ENCODE measurements at regions not wholly inside any gene's neighbourhood (a gene's known extent, or its start where the extent isn't known, plus 50 kb on each side); places are given as distances from the start of the nearest gene placed in this dataset.
"Not testable (repeated sequence)": the region's sequence is repeated elsewhere in the genome, so short reads cannot be mapped to it uniquely, and the experiment has no call there.

DNA sequence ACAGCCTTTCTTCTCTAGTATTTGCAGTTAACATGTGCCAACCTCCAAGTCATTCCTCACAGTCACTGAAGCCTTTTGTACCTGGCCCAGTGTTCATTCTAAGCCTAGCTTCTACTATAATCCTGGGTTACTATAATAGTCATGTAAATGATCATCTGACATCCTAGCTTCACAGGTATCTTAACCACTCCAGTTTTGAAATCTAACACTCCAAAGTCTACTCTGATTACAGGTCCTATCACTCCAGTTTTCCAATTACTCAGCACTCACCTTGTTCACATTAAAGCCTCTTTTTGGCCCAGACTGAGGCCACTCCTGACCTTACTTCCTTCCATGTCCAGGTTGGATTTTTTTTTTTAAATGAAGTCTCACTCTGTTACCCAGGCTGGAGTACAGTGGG, 87.6 kb upstream of the ZCCHC13 start:
- no peak overlapping the region for H3K4me3 Mint-ChIP-seq
- no peaks in the 10 kb centered on the region for H3K9me3 Mint-ChIP-seq
- peaks cover 59% of the 10 kb centered on the region for H3K36me3 Mint-ChIP-seq (ENCODE audit: low read depth)
- no peaks in the 10 kb centered on the region for H3K4me1 Mint-ChIP-seq (ENCODE audit: low read depth)
- H3K27me3 Mint-ChIP-seq, result no peaks in the 10 kb centered on the region
- H3K27ac Mint-ChIP-seq, result no peak overlapping the region

DNA sequence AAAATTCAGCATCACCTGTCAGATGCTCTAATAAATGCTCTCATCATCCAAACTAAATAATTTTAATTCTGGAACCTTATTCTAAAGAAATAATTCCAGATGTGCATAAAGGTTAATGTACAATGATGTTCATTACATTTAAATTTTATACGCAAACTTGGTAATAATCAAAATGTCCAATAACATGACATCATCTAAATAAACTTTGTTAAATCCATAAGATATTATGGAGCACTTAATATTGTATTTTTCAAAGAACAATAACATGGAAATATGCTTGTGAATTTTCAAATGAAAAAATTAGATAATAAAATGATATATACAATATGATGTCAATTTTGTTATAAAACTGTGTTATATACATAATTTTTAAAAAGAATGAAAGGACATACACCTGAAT, 92.1 kb upstream of the ZCCHC13 start:
- Mint-ChIP-seq H3K4me3 (no peak overlapping the region), H3K4me1 (ENCODE audit: low read depth) (no peaks in the 10 kb centered on the region), H3K27ac (no peak overlapping the region), H3K9me3 (no peaks in the 10 kb centered on the region), H3K27me3 (no peaks in the 10 kb centered on the region), H3K36me3 (ENCODE audit: low read depth) (peaks cover 54% of the 10 kb centered on the region)

DNA sequence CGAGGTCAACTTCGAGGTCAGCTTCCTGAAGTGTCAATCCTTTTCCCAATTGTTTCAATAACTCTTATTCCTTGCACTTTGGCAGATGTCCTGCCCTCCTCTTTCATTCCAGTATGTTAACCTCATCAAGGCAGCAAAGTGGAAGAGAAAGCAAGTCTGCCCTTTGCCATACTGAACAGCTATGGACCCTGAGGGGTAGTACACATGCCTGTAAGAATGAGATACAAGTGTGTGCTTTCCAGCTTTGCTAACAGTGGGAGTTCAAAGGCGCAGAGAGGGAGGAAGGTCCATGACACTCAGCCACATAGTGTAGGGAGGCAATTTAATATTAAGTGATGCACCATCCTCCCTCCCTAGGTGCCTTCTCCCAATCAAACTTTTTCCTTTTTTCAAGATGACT, 96.4 kb upstream of the ZCCHC13 start:
- no peak overlapping the region for H3K27ac Mint-ChIP-seq
- no peaks in the 10 kb centered on the region for H3K27me3 Mint-ChIP-seq
- H3K36me3 Mint-ChIP-seq (ENCODE audit: low read depth), result peaks cover 30% of the 10 kb centered on the region
- no peaks in the 10 kb centered on the region for H3K4me1 Mint-ChIP-seq (ENCODE audit: low read depth)
- no peak overlapping the region for H3K4me3 Mint-ChIP-seq
- no peaks in the 10 kb centered on the region for H3K9me3 Mint-ChIP-seq

DNA sequence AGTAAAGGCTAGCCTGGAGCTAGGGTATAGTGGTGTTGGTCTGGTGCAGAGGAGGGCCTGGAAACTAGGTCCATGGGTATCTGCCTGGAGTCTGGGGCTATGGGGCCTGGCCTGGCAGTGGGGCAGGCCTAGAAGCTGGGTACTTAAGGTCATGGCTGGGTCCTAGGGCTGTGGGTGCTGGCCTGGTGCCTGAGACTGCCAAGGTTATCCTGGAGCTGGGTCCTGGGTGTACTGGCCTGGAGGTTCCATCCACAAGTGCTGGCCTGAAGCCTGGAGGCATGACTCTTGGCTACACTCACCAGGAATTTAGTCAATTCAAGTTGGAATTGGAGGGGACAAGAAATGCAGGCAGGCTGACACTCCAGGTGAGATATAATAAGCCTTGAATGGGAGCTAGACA, 108.4 kb upstream of the ZCCHC13 start:
- Mint-ChIP-seq H3K4me3 (no peak overlapping the region), H3K27me3 (no peaks in the 10 kb centered on the region), H3K4me1 (ENCODE audit: low read depth) (no peaks in the 10 kb centered on the region), H3K27ac (no peak overlapping the region), H3K36me3 (ENCODE audit: low read depth) (no peaks in the 10 kb centered on the region), H3K9me3 (peaks cover 8% of the 10 kb centered on the region)

DNA sequence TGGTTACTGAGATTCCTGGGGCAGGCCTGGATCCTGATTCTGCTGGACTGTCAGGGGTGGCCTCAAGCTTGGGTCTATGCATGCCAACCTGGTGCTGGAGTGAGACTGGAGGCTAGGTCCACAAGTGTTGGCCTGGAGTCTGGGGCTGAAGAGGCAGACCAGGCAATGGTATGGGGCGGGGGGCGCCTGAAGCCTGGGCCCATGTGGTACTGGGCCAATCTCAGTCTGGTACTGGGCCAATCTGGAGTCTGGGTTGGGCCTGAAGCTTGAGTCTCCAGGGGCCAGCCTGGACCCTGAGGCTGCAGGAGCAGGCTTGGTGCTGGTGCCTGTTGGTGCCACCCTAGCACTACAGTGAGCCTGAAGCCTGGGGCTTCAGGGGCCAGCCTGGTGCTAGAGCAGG, 108.9 kb upstream of the ZCCHC13 start:
- Mint-ChIP-seq H3K4me3 (no peak overlapping the region), H3K4me1 (ENCODE audit: low read depth) (no peaks in the 10 kb centered on the region), H3K36me3 (ENCODE audit: low read depth) (no peaks in the 10 kb centered on the region), H3K9me3 (peaks cover 8% of the 10 kb centered on the region), H3K27me3 (no peaks in the 10 kb centered on the region), H3K27ac (no peak overlapping the region)

DNA sequence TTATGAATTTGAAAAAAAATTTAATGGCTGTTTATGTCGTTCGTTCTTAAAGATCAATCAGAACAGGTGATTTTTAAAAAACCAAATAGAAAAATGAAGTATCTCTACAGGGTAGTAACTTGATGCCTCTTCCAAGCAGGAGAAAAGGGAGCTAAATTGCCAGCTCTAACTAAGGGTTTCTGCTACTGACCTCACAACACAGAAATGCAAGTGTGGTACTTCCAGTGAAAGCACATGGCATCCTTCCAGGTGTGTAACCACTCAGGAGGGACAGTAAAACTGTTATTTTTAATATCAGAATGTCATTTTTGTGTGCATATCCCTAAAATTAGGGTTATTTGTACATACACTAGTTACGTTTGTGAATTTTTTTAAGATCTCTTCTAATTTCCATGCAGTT, 116.8 kb upstream of the ZCCHC13 start:
- H3K4me3 Mint-ChIP-seq, result no peak overlapping the region
- no peaks in the 10 kb centered on the region for H3K9me3 Mint-ChIP-seq
- no peaks in the 10 kb centered on the region for H3K27me3 Mint-ChIP-seq
- H3K4me1 Mint-ChIP-seq (ENCODE audit: low read depth), result no peaks in the 10 kb centered on the region
- H3K36me3 Mint-ChIP-seq (ENCODE audit: low read depth), result no peaks in the 10 kb centered on the region
- H3K27ac Mint-ChIP-seq, result no peak overlapping the region

DNA sequence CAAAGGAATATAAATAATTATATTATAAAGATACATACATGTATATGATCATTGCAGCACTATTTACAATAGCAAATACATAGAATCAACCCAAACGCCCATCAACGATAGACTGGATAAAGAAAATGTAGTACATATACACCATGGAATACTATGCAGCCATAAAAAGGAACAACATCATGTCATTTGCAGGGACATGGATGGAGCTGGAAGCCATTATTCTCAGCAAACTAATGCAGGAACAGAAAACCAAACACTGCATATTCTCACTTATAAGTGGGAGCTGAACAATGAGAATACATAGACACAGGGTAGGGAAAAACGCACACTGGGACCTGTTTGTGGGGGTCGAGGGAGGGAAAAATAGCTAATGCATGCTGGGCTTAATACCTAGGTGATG, 120.9 kb upstream of the ZCCHC13 start:
- H3K27me3 Mint-ChIP-seq; H3K27ac Mint-ChIP-seq; H3K4me3 Mint-ChIP-seq; H3K9me3 Mint-ChIP-seq; H3K36me3 Mint-ChIP-seq (ENCODE audit: low read depth); H3K4me1 Mint-ChIP-seq (ENCODE audit: low read depth): not testable (repeated sequence)

DNA sequence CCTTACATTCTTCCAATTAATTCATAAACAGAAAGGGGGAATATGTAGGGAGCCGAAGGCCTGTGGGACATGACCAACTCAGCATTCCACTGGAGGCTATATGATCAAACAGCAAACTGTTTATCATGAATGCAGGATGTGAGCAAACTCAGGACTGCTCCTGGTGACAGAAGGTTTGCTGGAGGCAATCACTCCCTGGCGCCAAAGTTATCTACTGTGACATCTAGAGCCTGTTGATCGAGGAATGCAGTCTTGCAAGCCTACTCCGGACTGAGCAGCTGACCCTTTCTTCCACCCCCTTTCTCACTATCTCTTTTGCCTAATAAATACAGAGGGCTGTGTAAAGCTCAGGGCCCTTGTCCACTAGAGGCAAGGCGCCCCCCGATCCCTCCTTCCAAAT, 122.0 kb upstream of the ZCCHC13 start:
- H3K27me3 Mint-ChIP-seq; H3K36me3 Mint-ChIP-seq (ENCODE audit: low read depth); H3K4me3 Mint-ChIP-seq; H3K27ac Mint-ChIP-seq; H3K4me1 Mint-ChIP-seq (ENCODE audit: low read depth); H3K9me3 Mint-ChIP-seq: not testable (repeated sequence)

DNA sequence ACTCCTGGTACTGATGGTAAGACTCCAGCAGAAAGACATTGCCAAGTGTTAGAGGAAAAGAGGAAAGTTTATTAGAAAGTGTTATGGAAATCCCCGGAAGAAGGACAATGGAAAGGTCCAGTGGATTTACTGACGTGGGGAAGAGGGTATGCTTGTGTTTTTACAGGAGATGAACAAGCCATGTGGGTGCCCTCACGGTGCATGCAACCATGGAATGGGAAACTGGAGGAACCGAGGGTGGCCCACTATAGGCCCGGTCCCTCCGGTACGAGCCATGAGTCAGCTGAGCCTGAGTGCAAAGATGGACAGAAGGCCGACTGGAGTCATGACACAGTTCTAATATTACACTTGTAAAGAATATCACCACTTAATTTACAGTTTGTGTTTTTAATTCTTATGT, 123.3 kb upstream of the ZCCHC13 start:
- Mint-ChIP-seq H3K9me3 (no peaks in the 10 kb centered on the region), H3K4me3 (no peak overlapping the region), H3K4me1 (ENCODE audit: low read depth) (no peaks in the 10 kb centered on the region), H3K27ac (no peak overlapping the region), H3K27me3 (no peaks in the 10 kb centered on the region), H3K36me3 (ENCODE audit: low read depth) (no peaks in the 10 kb centered on the region)

DNA sequence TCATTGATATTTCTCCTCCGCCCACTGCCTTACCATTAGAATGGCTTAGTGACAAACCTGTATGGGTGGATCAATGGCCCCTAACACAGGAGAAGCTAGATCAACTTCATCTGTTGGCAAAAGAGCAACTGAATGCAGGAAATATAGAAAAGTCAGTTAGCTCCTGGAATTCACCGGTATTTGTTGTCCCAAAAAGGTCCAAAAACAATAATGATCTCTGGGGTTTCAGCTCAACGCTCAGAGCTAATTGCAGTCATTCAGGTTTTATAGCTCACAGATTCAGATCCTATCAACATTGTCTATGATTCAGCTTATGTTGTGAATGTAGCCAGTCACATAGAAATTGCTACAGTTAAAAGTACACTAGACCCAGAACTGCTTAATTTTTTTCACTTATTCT, 124.0 kb upstream of the ZCCHC13 start:
- Mint-ChIP-seq H3K9me3 (no peaks in the 10 kb centered on the region), H3K36me3 (ENCODE audit: low read depth) (peaks cover 6% of the 10 kb centered on the region), H3K27ac (no peak overlapping the region), H3K4me3 (no peak overlapping the region), H3K4me1 (ENCODE audit: low read depth) (no peaks in the 10 kb centered on the region), H3K27me3 (no peaks in the 10 kb centered on the region)

DNA sequence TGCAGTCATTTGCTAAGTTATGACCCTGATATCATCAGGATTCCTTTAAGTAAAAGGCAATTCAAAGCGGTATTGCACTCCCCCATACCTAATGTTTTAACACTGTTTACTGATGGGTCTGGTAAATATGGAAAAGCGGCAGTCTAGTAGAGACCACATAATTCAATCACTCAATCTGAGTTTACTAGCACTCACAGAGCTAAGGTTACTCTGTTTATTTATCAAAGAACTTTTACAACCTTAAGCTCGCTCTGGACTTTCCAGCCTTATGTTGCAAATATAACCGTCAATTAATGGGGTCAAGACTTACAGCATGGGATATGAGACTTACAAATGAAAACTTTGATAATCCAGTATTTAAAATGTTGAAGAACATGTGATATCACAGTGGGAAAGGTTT, 124.5 kb upstream of the ZCCHC13 start:
- no peak overlapping the region for H3K27ac Mint-ChIP-seq
- H3K4me3 Mint-ChIP-seq, result no peak overlapping the region
- H3K27me3 Mint-ChIP-seq, result no peaks in the 10 kb centered on the region
- no peaks in the 10 kb centered on the region for H3K9me3 Mint-ChIP-seq
- H3K4me1 Mint-ChIP-seq (ENCODE audit: low read depth), result no peaks in the 10 kb centered on the region
- peaks cover 6% of the 10 kb centered on the region for H3K36me3 Mint-ChIP-seq (ENCODE audit: low read depth)

DNA sequence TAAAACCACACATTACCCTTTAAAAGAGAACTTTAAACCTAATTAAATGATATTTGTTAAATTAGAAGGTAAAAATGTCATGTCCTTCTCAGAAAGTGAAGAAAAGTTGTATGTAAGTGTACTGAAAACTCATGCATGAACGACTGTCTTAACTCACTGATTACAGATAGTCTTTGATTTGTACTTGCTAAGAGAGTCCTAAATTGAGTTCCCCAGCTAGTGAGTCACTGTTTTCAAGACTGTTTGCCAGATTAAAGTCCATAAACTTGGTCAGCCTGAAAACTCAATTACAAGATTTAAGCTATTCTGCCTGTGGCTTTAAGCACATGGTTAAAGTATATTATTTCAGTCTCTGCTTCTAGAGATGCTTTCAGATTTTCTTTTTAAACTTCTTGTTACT, 124.9 kb upstream of the ZCCHC13 start:
- Mint-ChIP-seq H3K4me1 (ENCODE audit: low read depth) (no peaks in the 10 kb centered on the region), H3K27ac (no peak overlapping the region), H3K9me3 (no peaks in the 10 kb centered on the region), H3K27me3 (no peaks in the 10 kb centered on the region), H3K36me3 (ENCODE audit: low read depth) (peaks cover 6% of the 10 kb centered on the region), H3K4me3 (no peak overlapping the region)

DNA sequence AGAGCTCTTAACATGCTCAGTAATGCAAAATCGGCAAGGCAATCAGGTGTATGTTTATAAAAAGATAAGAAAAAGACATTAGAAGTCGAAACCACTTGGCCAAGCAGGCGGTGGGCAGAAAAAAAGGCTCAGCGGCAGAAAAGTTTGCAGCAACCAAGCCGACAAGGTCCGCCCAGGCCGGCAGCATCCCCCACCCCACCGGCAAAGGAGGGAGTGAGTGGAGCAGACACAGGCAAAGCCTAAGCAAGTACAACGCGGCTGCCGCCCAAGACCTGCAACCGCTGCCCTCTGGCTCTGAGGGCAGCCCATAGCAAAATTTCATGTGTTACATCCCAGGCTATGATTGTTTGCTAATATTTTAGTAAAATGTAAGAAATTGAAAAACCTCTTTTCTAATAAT, 125.4 kb upstream of the ZCCHC13 start:
- Mint-ChIP-seq H3K27me3 (no peaks in the 10 kb centered on the region), H3K4me3 (no peak overlapping the region), H3K9me3 (no peaks in the 10 kb centered on the region), H3K4me1 (ENCODE audit: low read depth) (no peaks in the 10 kb centered on the region), H3K36me3 (ENCODE audit: low read depth) (peaks cover 6% of the 10 kb centered on the region), H3K27ac (no peak overlapping the region)

DNA sequence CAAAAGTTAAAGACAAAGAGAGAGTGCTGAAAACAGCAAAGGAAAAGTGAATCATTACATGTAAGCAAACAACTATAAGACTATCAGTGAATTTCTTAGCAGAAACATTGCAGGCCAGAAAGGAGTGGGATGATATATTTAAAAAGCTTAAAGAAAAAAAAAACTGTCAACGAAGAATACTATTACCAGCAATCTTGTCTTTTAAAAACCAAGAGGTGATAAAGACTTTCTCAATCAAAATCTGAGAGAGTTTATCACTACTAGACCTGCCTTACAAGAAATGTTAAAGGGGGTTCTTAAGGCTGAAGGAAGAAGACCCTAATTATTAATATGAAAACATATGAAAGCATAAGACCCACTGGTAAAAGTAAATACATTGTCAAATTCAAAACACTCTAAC, 132.5 kb upstream of the ZCCHC13 start:
- no peaks in the 10 kb centered on the region for H3K27me3 Mint-ChIP-seq
- no peak overlapping the region for H3K4me3 Mint-ChIP-seq
- H3K9me3 Mint-ChIP-seq, result peaks cover 16% of the 10 kb centered on the region
- H3K36me3 Mint-ChIP-seq (ENCODE audit: low read depth), result peaks cover 16% of the 10 kb centered on the region
- H3K27ac Mint-ChIP-seq, result no peak overlapping the region
- no peaks in the 10 kb centered on the region for H3K4me1 Mint-ChIP-seq (ENCODE audit: low read depth)

DNA sequence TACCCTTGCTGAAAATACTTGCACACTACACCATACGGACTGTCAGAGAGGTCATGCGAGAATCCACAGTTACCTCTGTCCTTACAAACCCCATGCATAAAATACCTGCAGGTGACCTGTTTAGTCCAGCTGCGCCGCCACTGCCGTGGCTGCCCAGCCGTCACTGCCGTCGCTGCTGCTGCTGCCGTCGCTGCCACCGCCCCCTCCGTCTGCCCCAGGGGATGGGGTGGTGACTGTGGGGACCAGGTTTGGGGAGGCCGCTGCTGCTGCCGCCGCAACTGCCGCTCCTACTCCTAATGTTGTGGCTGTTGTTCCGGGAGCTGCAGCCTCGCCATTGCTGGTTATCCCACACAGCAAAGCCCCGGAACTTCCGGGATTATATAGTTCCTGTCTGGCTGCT, 141.8 kb upstream of the ZCCHC13 start:
- Mint-ChIP-seq H3K36me3 (ENCODE audit: low read depth) (no peaks in the 10 kb centered on the region), H3K27ac (no peak overlapping the region), H3K4me1 (ENCODE audit: low read depth) (no peaks in the 10 kb centered on the region), H3K9me3 (no peaks in the 10 kb centered on the region), H3K27me3 (no peaks in the 10 kb centered on the region), H3K4me3 (no peak overlapping the region)

DNA sequence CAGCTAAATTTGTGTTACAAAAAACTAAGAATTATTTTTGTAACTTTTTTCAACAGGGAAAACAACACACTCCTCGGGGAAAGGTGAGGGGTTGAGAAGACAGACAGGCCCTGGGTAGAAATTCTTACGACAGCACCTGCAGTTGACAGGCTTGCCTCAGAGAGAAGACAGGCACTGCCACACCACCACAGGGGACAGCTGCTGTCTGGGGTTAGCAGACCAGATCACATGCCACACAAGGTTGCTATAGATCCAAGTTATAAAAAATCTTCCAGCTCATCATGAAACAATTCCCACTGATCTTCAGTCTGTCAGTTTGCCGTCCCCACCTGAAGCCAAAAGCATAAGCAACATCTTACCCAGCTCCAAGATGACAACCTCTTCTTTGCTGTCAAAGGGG, 143.2 kb upstream of the ZCCHC13 start:
- Mint-ChIP-seq H3K4me1 (ENCODE audit: low read depth) (no peaks in the 10 kb centered on the region), H3K27me3 (no peaks in the 10 kb centered on the region), H3K9me3 (no peaks in the 10 kb centered on the region), H3K36me3 (ENCODE audit: low read depth) (no peaks in the 10 kb centered on the region), H3K4me3 (no peak overlapping the region), H3K27ac (no peak overlapping the region)

DNA sequence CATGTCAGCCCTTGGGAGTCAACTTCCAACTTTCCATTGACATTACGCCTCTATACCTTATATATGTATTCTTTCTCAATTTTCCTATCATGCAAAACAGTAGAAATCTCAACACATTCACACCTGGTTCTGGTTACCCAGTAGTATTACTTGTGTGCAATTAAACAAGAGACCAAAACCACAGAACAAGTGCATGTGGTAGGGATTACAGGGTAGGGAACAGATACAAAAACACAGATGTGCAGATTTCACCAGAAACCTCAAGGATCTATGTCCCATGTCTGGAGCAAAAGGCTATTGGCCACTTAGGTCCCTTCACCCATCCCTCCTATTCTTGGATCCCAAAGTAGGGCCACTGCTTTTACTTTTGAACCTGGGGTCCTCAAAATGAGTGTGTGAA, 143.6 kb upstream of the ZCCHC13 start:
- Mint-ChIP-seq H3K27ac (no peak overlapping the region), H3K9me3 (no peaks in the 10 kb centered on the region), H3K4me1 (ENCODE audit: low read depth) (no peaks in the 10 kb centered on the region), H3K36me3 (ENCODE audit: low read depth) (no peaks in the 10 kb centered on the region), H3K27me3 (no peaks in the 10 kb centered on the region), H3K4me3 (no peak overlapping the region)

Measured in stimulated activated naive CD8-positive, alpha-beta T cell treated with anti-CD3 and anti-CD28 coated beads, Interleukin-15, Interleukin-2, amounts not matched to agents 100 ng/mL and 50 ng/mL, for 24 hours (primary cell).